H9 (cell line): ENCODE measurements at regions not wholly inside any gene's neighbourhood (a gene's known extent, or its start where the extent isn't known, plus 50 kb on each side); places are given as distances from the start of the nearest gene placed in this dataset.

Experiments
- DNase-seq: peaks from one replicate; pipeline ENCODE4 v3.0.0-alpha.2; 2017
- H2AFZ ChIP-seq: one replicate; pipeline ENCODE4 v1.6.1; 2013; ENCODE audit warnings: mild to moderate bottlenecking, low read length, control low read depth, moderate library complexity
- H2AK5ac ChIP-seq: 2 replicates; pipeline ENCODE4 v1.6.1; 2013; ENCODE audit warnings: low read length, control low read depth, mixed read lengths; ENCODE audit not compliant: insufficient read length
- H2BK120ac ChIP-seq: one replicate; pipeline ENCODE4 v1.6.1; 2013; ENCODE audit warnings: low read depth, mild to moderate bottlenecking, low read length, control low read depth, inconsistent platforms; ENCODE audit not compliant: poor library complexity, severe bottlenecking
- H2BK12ac ChIP-seq: 2 replicates; pipeline ENCODE4 v1.6.1; 2013; ENCODE audit warnings: low read length, control low read depth, mixed read lengths, low read depth; ENCODE audit not compliant: insufficient read length
- H2BK15ac ChIP-seq: 2 replicates; pipeline ENCODE4 v1.6.1; 2013; ENCODE audit warnings: low read depth, low read length, control low read depth
- H2BK20ac ChIP-seq: one replicate; pipeline ENCODE4 v1.6.1; 2013; ENCODE audit warnings: low read depth, mild to moderate bottlenecking, low read length, control low read depth, inconsistent platforms; ENCODE audit not compliant: poor library complexity, severe bottlenecking
- H2BK5ac ChIP-seq: 2 replicates; pipeline ENCODE4 v1.6.1; 2013; ENCODE audit warnings: low read length, control low read depth, mixed read lengths; ENCODE audit not compliant: insufficient read length
- H3K14ac ChIP-seq: 2 replicates; pipeline ENCODE4 v1.6.1; 2013; ENCODE audit warnings: low read length, control low read depth; ENCODE audit not compliant: insufficient read depth
- H3K18ac ChIP-seq: 2 replicates; pipeline ENCODE4 v1.6.1; 2013; ENCODE audit warnings: low read depth, mild to moderate bottlenecking, mixed read lengths, low read length, control low read depth; ENCODE audit not compliant: insufficient read length
- H3K23ac ChIP-seq: 2 replicates; pipeline ENCODE4 v1.6.1; 2013; ENCODE audit warnings: low read length, control low read depth, mixed read lengths, low read depth; ENCODE audit not compliant: insufficient read length
- H3K23me2 ChIP-seq: 2 replicates; pipeline ENCODE4 v1.6.1; 2013; ENCODE audit warnings: low read depth, mild to moderate bottlenecking, mixed read lengths, low read length, control low read depth; ENCODE audit not compliant: insufficient read length, poor library complexity, severe bottlenecking
- H3K27ac ChIP-seq: 2 replicates; pipeline ENCODE4 v1.5.1; 2013; ENCODE audit warnings: low read length, control low read depth, mixed read lengths, low read depth; ENCODE audit not compliant: insufficient read length
- H3K27me3 ChIP-seq: 2 replicates; pipeline ENCODE4 v1.6.1; 2013; ENCODE audit warnings: low read length, control low read depth, inconsistent platforms; ENCODE audit not compliant: insufficient read depth
- H3K4ac ChIP-seq: 2 replicates; pipeline ENCODE4 v1.6.1; 2013; ENCODE audit warnings: low read depth, mild to moderate bottlenecking, control low read depth, inconsistent platforms, low read length, moderate library complexity
- H3K4me1 ChIP-seq: 2 replicates; pipeline ENCODE4 v1.6.1; 2013; ENCODE audit warnings: low read length, control low read depth, inconsistent platforms; ENCODE audit not compliant: insufficient read depth
- H3K4me2 ChIP-seq: 2 replicates; pipeline ENCODE4 v1.6.1; 2013; ENCODE audit warnings: low read length, control low read depth, mixed read lengths; ENCODE audit not compliant: insufficient read length, insufficient read depth
- H3K56ac ChIP-seq: 2 replicates; pipeline ENCODE4 v1.6.1; 2013; ENCODE audit warnings: low read depth, mild to moderate bottlenecking, mixed read lengths, low read length, control low read depth; ENCODE audit not compliant: insufficient read length
- H3K79me1 ChIP-seq: 2 replicates; pipeline ENCODE4 v1.6.1; 2013; ENCODE audit warnings: low read depth, mild to moderate bottlenecking, moderate library complexity, low read length, control low read depth, inconsistent platforms; ENCODE audit not compliant: insufficient read depth, poor library complexity, severe bottlenecking
- H3K79me2 ChIP-seq: 2 replicates; pipeline ENCODE4 v1.6.1; 2013; ENCODE audit warnings: low read length, control low read depth, inconsistent platforms; ENCODE audit not compliant: insufficient read depth
- H3K9ac ChIP-seq: 2 replicates; pipeline ENCODE4 v1.6.1; 2013; ENCODE audit warnings: low read length, control low read depth, mixed read lengths; ENCODE audit not compliant: insufficient read length; ENCODE audit errors: extremely low read depth
- H3K9me3 ChIP-seq: one replicate; pipeline ENCODE4 v1.6.1; 2013; ENCODE audit warnings: low read depth, low read length, inconsistent platforms; ENCODE audit not compliant: control insufficient read depth
- H3T11ph ChIP-seq: one replicate; pipeline ENCODE4 v1.6.1; 2013; ENCODE audit warnings: mild to moderate bottlenecking, low read length, control low read depth, inconsistent platforms
- H4K20me1 ChIP-seq: one replicate; pipeline ENCODE4 v1.6.1; 2013; ENCODE audit not compliant: control insufficient read depth, insufficient read length, insufficient read depth
- H4K5ac ChIP-seq: 2 replicates; pipeline ENCODE4 v1.6.1; 2013; ENCODE audit warnings: low read depth, mild to moderate bottlenecking, mixed read lengths, low read length, control low read depth; ENCODE audit not compliant: insufficient read length
- H4K8ac ChIP-seq: replicated peaks from 2 replicates; pipeline ENCODE4 v1.6.1; 2013; ENCODE audit warnings: low read length, control low read depth, mixed read lengths, low read depth; ENCODE audit not compliant: insufficient read length
- H4K91ac ChIP-seq: 2 replicates; pipeline ENCODE4 v1.6.1; 2013; ENCODE audit warnings: low read depth, mild to moderate bottlenecking, moderate library complexity, mixed read lengths, low read length, control low read depth; ENCODE audit not compliant: insufficient read length
- H3K27ac Mint-ChIP-seq, 3 experiments: 2 replicates in 2 of 3; 3 replicates in 1 of 3; pipeline ENCODE4 v1.8.0; 2020 to 2021; ENCODE audit warnings: mixed read lengths in 3 of 3, mild to moderate bottlenecking in 1 of 3, moderate library complexity in 1 of 3
- H3K27me3 Mint-ChIP-seq: 2 replicates; pipeline ENCODE4 v1.8.0; 2021; ENCODE audit warnings: low read depth, mild to moderate bottlenecking, moderate library complexity, mixed read lengths
- H3K36me3 Mint-ChIP-seq, 3 experiments: 2 replicates in 2 of 3; 3 replicates in 1 of 3; pipeline ENCODE4 v1.8.0; 2020 to 2021; ENCODE audit warnings: low read depth in 3 of 3, mixed read lengths in 3 of 3; ENCODE audit not compliant: insufficient read depth in 1 of 3
- H3K4me1 Mint-ChIP-seq, 2 experiments: 2 replicates each; pipeline ENCODE4 v1.8.0; 2020; ENCODE audit warnings: mixed read lengths in 2 of 2
- H3K4me3 Mint-ChIP-seq, 2 experiments: 2 replicates in 1 of 2; 3 replicates in 1 of 2; pipeline ENCODE4 v1.8.0; 2020 to 2021; ENCODE audit warnings: mild to moderate bottlenecking in 2 of 2, mixed read lengths in 2 of 2, moderate library complexity in 1 of 2
- H3K9me3 Mint-ChIP-seq, 2 experiments: 2 replicates in 1 of 2; 3 replicates in 1 of 2; pipeline ENCODE4 v1.8.0; 2020; ENCODE audit warnings: mild to moderate bottlenecking in 2 of 2, mixed read lengths in 2 of 2, moderate library complexity in 1 of 2
- CTCF ChIP-seq: fragments of 200-600 bp; sonication (generic); conservative IDR thresholded peaks from 3 replicates; pipeline ENCODE4 v1.8.0; 2021; ENCODE audit warnings: antibody characterized with exemption, mild to moderate bottlenecking
- WGBS: extraction: QIAGEN DNeasy Blood & Tissue Kit; methylation state at CpG from one replicate; pipeline ENCODE4 v1.1.7; 2013; ENCODE audit warnings: missing lambda C conversion rate, low lambda C conversion rate, mixed read lengths; ENCODE audit not compliant: insufficient read length; ENCODE audit errors: extremely low coverage; 5-methylcytosine and 5-hydroxymethylcytosine counted together

GRCh38 chr13:39201180-39201579 lies 162.9 kb downstream of the NHLRC3 start:
- H3K4me1 Mint-ChIP-seq: peaks cover 0 to 3% of the 10 kb centered on the region in 2 experiments; a peak in 1 of 4 replicates
- no peaks in the 10 kb centered on the region for H3K23me2 ChIP-seq

More at GRCh38 chr13:39201180-39201579, 162.9 kb downstream of the NHLRC3 start:
- no peak overlapping the region for H3K56ac ChIP-seq
- no peak overlapping the region for H2BK120ac ChIP-seq
- no peak overlapping the region for H4K91ac ChIP-seq
- H2BK12ac ChIP-seq: no peak overlapping the region
- no peak overlapping the region for H2BK20ac ChIP-seq
- Mint-ChIP-seq H3K36me3 (no peaks in the 10 kb centered on the region), H3K9me3 (no peaks in the 10 kb centered on the region; a peak in 1 of 5 replicates), H3K27me3 (no peaks in the 10 kb centered on the region; the same call in 1 of the 2 replicates), H3K4me3 (no peak overlapping the region), H3K27ac (no peak overlapping the region)
- no peak overlapping the region for H2BK15ac ChIP-seq
- H4K20me1 ChIP-seq: no peaks in the 10 kb centered on the region
- no peak overlapping the region for H3T11ph ChIP-seq
- no peak overlapping the region for H4K5ac ChIP-seq
- no peaks in the 10 kb centered on the region for H3K79me1 ChIP-seq
- H3K9me3 ChIP-seq: no peaks in the 10 kb centered on the region
- H3K4me1 ChIP-seq: no peaks in the 10 kb centered on the region
- no peak for DNase-seq
- no peak overlapping the region for H2AFZ ChIP-seq
- H3K27me3 ChIP-seq: no peaks in the 10 kb centered on the region
- no peak overlapping the region for H2AK5ac ChIP-seq
- no peak overlapping the region for H3K23ac ChIP-seq
- H3K9ac ChIP-seq: no peak overlapping the region
- H3K14ac ChIP-seq: no peak overlapping the region
- no peak overlapping the region for H3K27ac ChIP-seq
- H3K18ac ChIP-seq: no peak overlapping the region
- H4K8ac ChIP-seq: no peak overlapping the region
- no peak overlapping the region for H3K4ac ChIP-seq
- no peak overlapping the region for H2BK5ac ChIP-seq
- H3K4me2 ChIP-seq: no peak overlapping the region
- H3K79me2 ChIP-seq: no peaks in the 10 kb centered on the region
- WGBS: no CpG with 5 or more reads among the region's 4 CpGs
- TF ChIP-seq CTCF: no peak
